ENCODE measurements at regions not wholly inside any gene's neighbourhood (a gene's known extent, or its start where the extent isn't known, plus 50 kb on each side); places are given as distances from the start of the nearest gene placed in this dataset.

DNA sequence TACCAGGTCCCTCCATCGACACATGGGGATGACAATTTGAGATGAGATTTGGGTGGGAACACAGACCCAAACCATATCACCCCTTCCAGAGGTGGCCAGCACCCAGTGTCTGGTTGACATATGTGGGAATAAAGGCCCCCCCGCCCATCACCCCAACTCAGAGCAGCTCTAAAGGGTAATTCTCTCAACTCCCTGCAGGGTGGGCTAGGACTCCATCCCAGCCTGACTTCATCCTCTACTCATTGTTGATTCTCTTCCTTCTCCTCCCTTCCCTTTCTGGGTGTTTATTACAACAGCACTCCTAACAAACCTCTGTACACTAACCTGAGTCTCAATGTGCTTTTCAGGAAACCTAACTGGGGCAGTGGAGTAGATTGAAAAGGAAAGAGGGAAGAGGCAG is 339.9 kb downstream of the ACTL7B start:
- TF ChIP-seq SUZ12 (IDR thresholded peaks at IDR 0.05; ENCODE audit: extremely low read depth, insufficient read depth, insufficient read length) (no peak), YY1 (IDR thresholded peaks at IDR 0.05; ENCODE audit: insufficient read depth, insufficient read length) (no peak), ZNF274 (IDR thresholded peaks at IDR 0.05; ENCODE audit: low read depth, low read length) (no peak)
- no peaks in the 10 kb centered on the region for H3K36me3 ChIP-seq (ENCODE audit: insufficient read depth, insufficient read length, low read length)
- DNase-seq (ENCODE audit: low read depth, low spot score), result no peak

DNA sequence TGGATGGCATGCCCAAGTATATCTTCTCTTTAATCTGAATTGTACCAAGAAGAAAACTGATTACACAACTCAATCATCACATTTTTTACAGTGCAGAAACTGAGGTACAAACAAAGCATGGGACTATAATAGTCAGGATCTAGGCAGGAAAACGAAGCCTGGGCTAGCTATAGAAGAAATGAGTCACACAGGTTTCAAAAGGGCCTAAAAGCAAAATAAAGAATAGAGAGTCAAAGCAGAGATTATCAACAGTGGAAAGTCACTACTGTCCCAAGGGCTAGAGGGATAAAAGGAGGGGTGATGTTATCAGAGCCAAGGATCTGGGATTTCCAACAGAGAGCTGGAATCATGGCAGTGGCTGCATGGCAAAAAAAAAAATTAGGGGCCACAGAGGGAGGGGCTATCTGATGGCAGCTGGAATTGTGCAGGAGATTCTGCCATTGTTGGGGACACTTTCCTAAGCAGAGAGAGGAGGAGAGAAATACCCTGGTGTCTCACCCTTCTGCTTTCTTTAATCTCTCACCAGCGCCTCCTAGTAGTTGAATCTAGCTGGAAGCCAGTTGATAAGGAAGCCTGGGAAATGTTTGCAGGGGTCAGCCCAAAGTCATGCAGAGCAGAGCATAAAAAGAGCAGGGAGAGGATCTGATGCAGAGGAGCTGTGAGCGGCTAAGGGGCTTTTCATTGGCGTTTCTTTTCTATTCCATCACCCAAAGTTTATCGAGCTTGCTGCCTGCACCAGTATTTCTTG is 343.2 kb downstream of the ACTL7B start:
- Histone ChIP-seq H3K9me3 (ENCODE audit: insufficient read depth, low read length) (no peaks in the 10 kb centered on the region), H3K9ac (ENCODE audit: insufficient read length, low read depth) (no peak overlapping the region), H3K27me3 (ENCODE audit: insufficient read depth, insufficient read length) (no peaks in the 10 kb centered on the region), H3K4me3 (ENCODE audit: insufficient read length, low read depth) (no peak overlapping the region), H3K4me1 (ENCODE audit: insufficient read depth, insufficient read length) (no peaks in the 10 kb centered on the region), H3K36me3 (ENCODE audit: insufficient read depth, insufficient read length, low read length) (no peaks in the 10 kb centered on the region)
- no peak for TF ChIP-seq YY1 (IDR thresholded peaks at IDR 0.05; ENCODE audit: insufficient read depth, insufficient read length)
- TF ChIP-seq ZNF274 (IDR thresholded peaks at IDR 0.05; ENCODE audit: low read depth, low read length), result no peak
- TF ChIP-seq SUZ12 (IDR thresholded peaks at IDR 0.05; ENCODE audit: extremely low read depth, insufficient read depth, insufficient read length), result no peak
- DNase-seq (ENCODE audit: low read depth, low spot score), result no peak

More for the DNA sequence above, 339.9 kb downstream of the ACTL7B start:
- no peaks in the 10 kb centered on the region for H3K27me3 ChIP-seq (ENCODE audit: insufficient read depth, insufficient read length)
- H3K4me1 ChIP-seq (ENCODE audit: insufficient read depth, insufficient read length), result no peaks in the 10 kb centered on the region
- no peaks in the 10 kb centered on the region for H3K9me3 ChIP-seq (ENCODE audit: insufficient read depth, low read length)
- H3K4me3 ChIP-seq (ENCODE audit: insufficient read length, low read depth), result no peak overlapping the region
- H3K9ac ChIP-seq (ENCODE audit: insufficient read length, low read depth), result no peak overlapping the region

DNA sequence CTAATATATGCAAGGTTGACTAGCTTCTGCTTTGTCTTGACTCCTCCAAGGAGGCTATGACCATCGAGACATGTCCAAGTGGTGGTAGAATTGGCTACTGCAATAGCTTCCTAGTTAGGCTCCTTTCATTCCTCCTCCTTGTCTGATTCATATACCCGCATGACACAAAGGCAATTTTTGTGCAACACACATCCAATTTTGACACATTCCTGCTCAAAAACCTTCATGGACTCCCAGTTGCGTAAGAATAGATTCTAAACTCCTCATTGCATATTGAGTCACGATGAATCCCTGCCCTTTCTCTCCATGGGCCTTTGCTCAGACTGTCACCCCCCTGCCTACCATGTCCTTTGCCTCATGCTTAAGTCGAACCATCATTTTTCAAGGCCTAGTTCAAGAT is 344.5 kb downstream of the ACTL7B start:
- H3K9ac ChIP-seq (ENCODE audit: insufficient read length, low read depth), result no peak overlapping the region
- no peaks in the 10 kb centered on the region for H3K9me3 ChIP-seq (ENCODE audit: insufficient read depth, low read length)
- no peaks in the 10 kb centered on the region for H3K4me1 ChIP-seq (ENCODE audit: insufficient read depth, insufficient read length)
- H3K36me3 ChIP-seq (ENCODE audit: insufficient read depth, insufficient read length, low read length), result no peaks in the 10 kb centered on the region
- no peak for TF ChIP-seq YY1 (IDR thresholded peaks at IDR 0.05; ENCODE audit: insufficient read depth, insufficient read length)
- TF ChIP-seq SUZ12 (IDR thresholded peaks at IDR 0.05; ENCODE audit: extremely low read depth, insufficient read depth, insufficient read length), result no peak
- no peak for TF ChIP-seq ZNF274 (IDR thresholded peaks at IDR 0.05; ENCODE audit: low read depth, low read length)
- no peak for DNase-seq (ENCODE audit: low read depth, low spot score)
- no peak overlapping the region for H3K4me3 ChIP-seq (ENCODE audit: insufficient read length, low read depth)
- H3K27me3 ChIP-seq (ENCODE audit: insufficient read depth, insufficient read length), result no peaks in the 10 kb centered on the region

DNA sequence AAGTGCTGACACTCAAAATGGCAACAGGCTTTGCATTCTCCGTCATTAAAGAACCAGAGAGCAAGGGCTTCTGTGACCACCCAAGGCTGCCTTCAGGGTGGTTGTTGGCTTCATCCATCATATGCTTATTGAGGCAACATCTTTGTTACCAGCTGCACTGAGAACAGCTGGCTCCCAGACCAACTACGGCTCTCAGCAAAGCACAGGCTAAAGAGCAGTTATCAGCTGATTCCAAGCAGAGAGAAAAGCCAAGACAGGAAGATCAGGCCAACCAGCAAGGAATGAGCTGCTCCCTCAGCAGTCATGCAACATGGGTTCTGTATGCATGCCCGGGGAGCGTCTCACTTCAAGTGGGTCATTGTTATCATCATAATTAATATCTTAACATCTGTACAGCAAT is 358.9 kb downstream of the ACTL7B start:
- H3K9ac ChIP-seq (ENCODE audit: insufficient read length, low read depth), result no peak overlapping the region
- H3K27me3 ChIP-seq (ENCODE audit: insufficient read depth, insufficient read length), result no peaks in the 10 kb centered on the region
- TF ChIP-seq YY1 (IDR thresholded peaks at IDR 0.05; ENCODE audit: insufficient read depth, insufficient read length) (no peak), ZNF274 (IDR thresholded peaks at IDR 0.05; ENCODE audit: low read depth, low read length) (no peak), SUZ12 (IDR thresholded peaks at IDR 0.05; ENCODE audit: extremely low read depth, insufficient read depth, insufficient read length) (no peak)
- no peaks in the 10 kb centered on the region for H3K36me3 ChIP-seq (ENCODE audit: insufficient read depth, insufficient read length, low read length)
- no peaks in the 10 kb centered on the region for H3K4me1 ChIP-seq (ENCODE audit: insufficient read depth, insufficient read length)
- H3K4me3 ChIP-seq (ENCODE audit: insufficient read length, low read depth), result no peak overlapping the region
- H3K9me3 ChIP-seq (ENCODE audit: insufficient read depth, low read length), result peaks cover 20% of the 10 kb centered on the region
- DNase-seq (ENCODE audit: low read depth, low spot score), result no peak

DNA sequence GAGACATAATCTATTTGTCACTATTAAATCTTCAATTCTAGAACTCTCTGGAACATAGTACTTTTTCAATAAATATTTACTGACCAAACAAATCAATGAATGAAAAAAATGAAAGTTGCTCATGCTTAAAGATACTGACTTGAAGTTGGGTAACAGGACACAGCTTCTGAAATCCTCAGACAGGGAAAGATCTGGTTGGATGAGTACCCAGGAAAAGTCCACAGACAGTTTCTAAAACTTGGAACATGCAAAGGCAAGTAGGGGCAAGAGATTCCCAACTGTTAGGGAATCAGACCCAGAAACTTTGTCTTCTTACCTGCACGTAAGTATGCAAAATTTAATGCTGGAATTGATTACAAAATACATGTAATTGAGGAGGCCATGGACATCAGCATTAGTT is 366.2 kb downstream of the ACTL7B start:
- H3K9me3 ChIP-seq (ENCODE audit: insufficient read depth, low read length), result no peaks in the 10 kb centered on the region
- no peak overlapping the region for H3K9ac ChIP-seq (ENCODE audit: insufficient read length, low read depth)
- TF ChIP-seq YY1 (IDR thresholded peaks at IDR 0.05; ENCODE audit: insufficient read depth, insufficient read length) (no peak), SUZ12 (IDR thresholded peaks at IDR 0.05; ENCODE audit: extremely low read depth, insufficient read depth, insufficient read length) (no peak), ZNF274 (IDR thresholded peaks at IDR 0.05; ENCODE audit: low read depth, low read length) (no peak)
- H3K27me3 ChIP-seq (ENCODE audit: insufficient read depth, insufficient read length), result no peaks in the 10 kb centered on the region
- no peak overlapping the region for H3K4me3 ChIP-seq (ENCODE audit: insufficient read length, low read depth)
- no peaks in the 10 kb centered on the region for H3K36me3 ChIP-seq (ENCODE audit: insufficient read depth, insufficient read length, low read length)
- H3K4me1 ChIP-seq (ENCODE audit: insufficient read depth, insufficient read length), result no peaks in the 10 kb centered on the region
- no peak for DNase-seq (ENCODE audit: low read depth, low spot score)

DNA sequence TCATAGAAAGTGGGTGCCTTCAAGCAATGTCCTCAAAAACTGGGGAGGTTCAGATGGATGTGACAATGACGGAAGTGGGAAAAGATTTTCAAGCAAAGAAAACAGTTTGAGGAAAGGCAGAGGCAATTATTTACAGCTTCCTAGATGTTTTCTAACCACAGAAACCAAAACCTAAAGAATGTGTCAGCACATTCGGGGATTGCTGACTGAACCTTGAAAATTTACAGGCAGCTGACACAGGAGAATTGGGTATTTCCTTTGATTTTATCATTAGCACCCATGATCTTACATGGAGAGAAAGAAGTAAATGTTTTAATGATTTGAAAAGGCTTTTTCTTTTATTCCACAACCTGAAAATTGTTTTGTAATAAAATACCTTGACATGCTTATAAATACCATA is 369.0 kb downstream of the ACTL7B start:
- Histone ChIP-seq H3K4me1 (ENCODE audit: insufficient read depth, insufficient read length) (no peaks in the 10 kb centered on the region), H3K9ac (ENCODE audit: insufficient read length, low read depth) (no peak overlapping the region), H3K4me3 (ENCODE audit: insufficient read length, low read depth) (no peak overlapping the region), H3K36me3 (ENCODE audit: insufficient read depth, insufficient read length, low read length) (no peaks in the 10 kb centered on the region), H3K27me3 (ENCODE audit: insufficient read depth, insufficient read length) (no peaks in the 10 kb centered on the region), H3K9me3 (ENCODE audit: insufficient read depth, low read length) (no peaks in the 10 kb centered on the region)
- TF ChIP-seq SUZ12 (IDR thresholded peaks at IDR 0.05; ENCODE audit: extremely low read depth, insufficient read depth, insufficient read length) (no peak), YY1 (IDR thresholded peaks at IDR 0.05; ENCODE audit: insufficient read depth, insufficient read length) (no peak), ZNF274 (IDR thresholded peaks at IDR 0.05; ENCODE audit: low read depth, low read length) (no peak)
- no peak for DNase-seq (ENCODE audit: low read depth, low spot score)

DNA sequence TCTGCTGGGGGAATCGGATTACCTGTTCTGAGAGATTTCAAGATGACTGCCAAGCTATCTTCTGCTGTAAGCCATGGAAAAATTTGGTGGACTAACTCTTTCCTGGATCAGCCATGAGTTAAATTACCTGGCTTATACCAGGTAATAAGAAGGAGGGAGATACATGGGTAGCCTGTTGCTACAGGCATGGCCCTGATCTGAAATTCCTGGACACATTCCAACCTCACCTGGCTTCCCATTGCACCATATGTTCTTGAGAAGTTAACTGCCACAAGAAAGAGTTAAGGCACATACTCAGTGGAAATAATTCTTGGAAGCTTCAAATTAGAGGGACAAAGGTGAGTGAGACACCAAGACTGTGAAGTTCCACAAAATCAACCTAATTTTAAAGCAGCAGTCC is 371.3 kb downstream of the ACTL7B start:
- Histone ChIP-seq H3K4me1 (ENCODE audit: insufficient read depth, insufficient read length) (no peaks in the 10 kb centered on the region), H3K9me3 (ENCODE audit: insufficient read depth, low read length) (no peaks in the 10 kb centered on the region), H3K9ac (ENCODE audit: insufficient read length, low read depth) (no peak overlapping the region), H3K4me3 (ENCODE audit: insufficient read length, low read depth) (no peak overlapping the region), H3K36me3 (ENCODE audit: insufficient read depth, insufficient read length, low read length) (no peaks in the 10 kb centered on the region), H3K27me3 (ENCODE audit: insufficient read depth, insufficient read length) (no peaks in the 10 kb centered on the region)
- TF ChIP-seq ZNF274 (IDR thresholded peaks at IDR 0.05; ENCODE audit: low read depth, low read length), result no peak
- no peak for TF ChIP-seq YY1 (IDR thresholded peaks at IDR 0.05; ENCODE audit: insufficient read depth, insufficient read length)
- no peak for TF ChIP-seq SUZ12 (IDR thresholded peaks at IDR 0.05; ENCODE audit: extremely low read depth, insufficient read depth, insufficient read length)
- no peak for DNase-seq (ENCODE audit: low read depth, low spot score)

Data from NT2/D1 (cell line).